Psoas muscle (tissue), 7 donors: ENCODE measurements at regions not wholly inside any gene's neighbourhood (a gene's known extent, or its start where the extent isn't known, plus 50 kb on each side); places are given as distances from the start of the nearest gene placed in this dataset.
"Not testable (repeated sequence)": the region's sequence is repeated elsewhere in the genome, so short reads cannot be mapped to it uniquely, and the experiment has no call there.

ENCODE experiments used
- ATAC-seq, 4 donors: fragments of 200-7000 bp; cut with Tn5 transposase; one replicate each; pipeline ENCODE4 v1.9.1; 2020; ENCODE audit warnings: moderate library complexity in 3 of 4, mild to moderate bottlenecking in 2 of 4
- DNase-seq, 2 donors: peaks; one replicate each; pipeline ENCODE4 v3.0.0-alpha.2; 2020
- H3K27ac ChIP-seq: fragments of 200-600 bp; one replicate; pipeline ENCODE4 v1.8.0; 2022
- H3K27me3 ChIP-seq, 3 donors: fragments of 200-600 bp in 1 of 3; one replicate each; pipeline versions ENCODE4 v1.6.1 to v1.8.0; 2013 to 2022; ENCODE audit warnings: low read length in 2 of 3, mild to moderate bottlenecking in 2 of 3, moderate library complexity in 1 of 3; ENCODE audit not compliant: insufficient read depth in 3 of 3
- H3K36me3 ChIP-seq, 2 donors: fragments of 200-600 bp in 1 of 2; one replicate each; pipeline versions ENCODE4 v1.6.1 to v1.8.0; 2013 to 2022; ENCODE audit warnings: low read depth in 1 of 2, mild to moderate bottlenecking in 1 of 2, moderate library complexity in 1 of 2; ENCODE audit not compliant: insufficient read depth in 1 of 2
- H3K4me1 ChIP-seq: fragments of 200-600 bp; one replicate; pipeline ENCODE4 v1.8.0; 2022
- H3K4me3 ChIP-seq: fragments of 200-600 bp; one replicate; pipeline ENCODE4 v1.8.0; 2022; ENCODE audit warnings: mild to moderate bottlenecking
- H3K9me3 ChIP-seq: fragments of 200-600 bp; one replicate; pipeline ENCODE4 v1.8.0; 2022
- WGBS, 3 donors: extraction: QIAGEN DNeasy Blood & Tissue Kit; methylation state at CpG; one replicate each; pipeline versions ENCODE4 v1.1.6 to v1.1.7; 2013; 5-methylcytosine and 5-hydroxymethylcytosine counted together
- intact Hi-C, 2 donors: fragments of 100-400 bp; cut with DNase I; formaldehyde crosslinking; loops; one replicate each; pipeline versions ENCODE4 v1.11.0 to v1.14.2; 2022
- TF ChIP-seq, protein P1 (sequence below): fragments of 200-600 bp; IDR thresholded peaks from one replicate; pipeline ENCODE4 v1.8.0; 2022; ENCODE audit warnings: antibody characterized with exemption
- donor health status: healthy with polysubstance abuse.
- donor health status: DM: no; HTN: no; CAD: no; lungs with moderate emphysema.
- donor health status: Bipolar disorder and iron deficiency.
- donor health status: healthy.
- donor health status: DM: yes; HTN: yes; CAD: no.
- donor health status: DM: no; HTN: no; CAD: no.
- donor health status: DM: yes; HTN: yes; CAD: no.

DNA sequence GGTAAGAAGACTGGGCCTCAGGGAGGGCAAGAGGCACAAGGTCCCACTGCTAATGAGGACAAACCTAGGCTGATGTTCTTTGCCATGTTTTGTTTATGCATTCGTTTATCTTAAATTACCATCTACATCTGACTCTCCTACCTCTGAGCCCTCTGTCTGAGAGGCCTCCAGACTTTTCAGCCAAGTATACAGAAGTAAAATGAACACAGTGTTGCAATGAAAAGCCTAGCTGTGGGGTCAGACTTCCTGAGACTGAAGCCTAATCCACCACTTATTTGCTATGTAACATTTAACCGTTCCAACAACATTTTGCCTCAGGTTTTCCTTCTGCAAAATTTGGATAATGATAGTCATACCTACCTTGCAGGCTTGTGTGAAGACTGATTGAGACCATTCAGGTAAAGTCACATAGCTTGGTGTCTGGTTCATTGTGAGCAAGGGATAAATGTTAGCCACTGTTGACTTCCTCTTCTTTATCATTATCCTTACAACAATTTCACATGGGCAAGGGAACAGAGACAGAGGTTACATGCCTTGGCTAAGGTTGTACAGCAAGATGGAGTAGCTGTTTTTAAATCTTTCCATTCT is 374.9 kb upstream of the CLINT1 start:
- H3K4me3 ChIP-seq: no peak overlapping the region
- H3K27ac ChIP-seq: no peak overlapping the region
- WGBS, 3 donors: 74 to 77% (median 75%) methylated on average over 2 of the region's 2 CpGs
- no peaks in the 10 kb centered on the region for H3K27me3 ChIP-seq
- ATAC-seq (no peak), DNase-seq (no peak)
- no peaks in the 10 kb centered on the region for H3K9me3 ChIP-seq
- no peaks in the 10 kb centered on the region for H3K36me3 ChIP-seq
- intact Hi-C loops: no loop called here
- TF ChIP-seq, protein P1, sequence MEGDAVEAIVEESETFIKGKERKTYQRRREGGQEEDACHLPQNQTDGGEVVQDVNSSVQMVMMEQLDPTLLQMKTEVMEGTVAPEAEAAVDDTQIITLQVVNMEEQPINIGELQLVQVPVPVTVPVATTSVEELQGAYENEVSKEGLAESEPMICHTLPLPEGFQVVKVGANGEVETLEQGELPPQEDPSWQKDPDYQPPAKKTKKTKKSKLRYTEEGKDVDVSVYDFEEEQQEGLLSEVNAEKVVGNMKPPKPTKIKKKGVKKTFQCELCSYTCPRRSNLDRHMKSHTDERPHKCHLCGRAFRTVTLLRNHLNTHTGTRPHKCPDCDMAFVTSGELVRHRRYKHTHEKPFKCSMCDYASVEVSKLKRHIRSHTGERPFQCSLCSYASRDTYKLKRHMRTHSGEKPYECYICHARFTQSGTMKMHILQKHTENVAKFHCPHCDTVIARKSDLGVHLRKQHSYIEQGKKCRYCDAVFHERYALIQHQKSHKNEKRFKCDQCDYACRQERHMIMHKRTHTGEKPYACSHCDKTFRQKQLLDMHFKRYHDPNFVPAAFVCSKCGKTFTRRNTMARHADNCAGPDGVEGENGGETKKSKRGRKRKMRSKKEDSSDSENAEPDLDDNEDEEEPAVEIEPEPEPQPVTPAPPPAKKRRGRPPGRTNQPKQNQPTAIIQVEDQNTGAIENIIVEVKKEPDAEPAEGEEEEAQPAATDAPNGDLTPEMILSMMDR: no peak
- H3K4me1 ChIP-seq: no peaks in the 10 kb centered on the region

DNA sequence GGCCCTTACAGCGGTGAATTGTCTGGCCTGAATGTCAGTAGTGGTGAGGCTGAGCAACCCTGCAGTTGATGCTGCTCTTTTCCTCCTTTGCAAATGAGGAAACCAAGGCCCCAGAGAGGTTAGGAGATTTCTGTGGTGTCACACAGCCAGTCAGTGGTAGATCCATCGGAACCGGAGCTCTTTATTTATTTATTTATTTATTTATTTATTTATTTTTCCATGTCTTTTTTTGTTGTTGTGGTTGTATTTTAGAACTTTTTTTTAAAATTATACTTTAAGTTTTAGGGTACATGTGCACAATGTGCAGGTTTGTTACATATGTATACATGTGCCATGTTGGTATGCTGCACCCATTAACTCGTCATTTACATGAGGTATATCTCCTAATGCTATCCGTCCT is 368.4 kb upstream of the CLINT1 start:
- DNase-seq, H3K36me3 ChIP-seq, H3K4me3 ChIP-seq, H3K9me3 ChIP-seq, ATAC-seq, intact Hi-C loops, H3K4me1 ChIP-seq, H3K27ac ChIP-seq, H3K27me3 ChIP-seq: not testable (repeated sequence)
- WGBS, 3 donors: 87 to 95% (median 93%) methylated on average over 5 of the region's 5 CpGs

GRCh38 chr5:158226496-158226895 is 367.6 kb upstream of the CLINT1 start:
- ATAC-seq: no peak
- DNase-seq: no peak
- H3K9me3 ChIP-seq: no peaks in the 10 kb centered on the region
- no peak overlapping the region for H3K27ac ChIP-seq
- H3K36me3 ChIP-seq: no peaks in the 10 kb centered on the region
- peaks cover 0 to 3% (median 0%) of the 10 kb centered on the region in 3 donors for H3K27me3 ChIP-seq
- intact Hi-C loops: no loop called here
- H3K4me3 ChIP-seq: no peak overlapping the region
- TF ChIP-seq, protein P1: no peak
- WGBS, 3 donors: 66 to 71% (median 67%) methylated on average over 5 of the region's 5 CpGs
- no peaks in the 10 kb centered on the region for H3K4me1 ChIP-seq

DNA sequence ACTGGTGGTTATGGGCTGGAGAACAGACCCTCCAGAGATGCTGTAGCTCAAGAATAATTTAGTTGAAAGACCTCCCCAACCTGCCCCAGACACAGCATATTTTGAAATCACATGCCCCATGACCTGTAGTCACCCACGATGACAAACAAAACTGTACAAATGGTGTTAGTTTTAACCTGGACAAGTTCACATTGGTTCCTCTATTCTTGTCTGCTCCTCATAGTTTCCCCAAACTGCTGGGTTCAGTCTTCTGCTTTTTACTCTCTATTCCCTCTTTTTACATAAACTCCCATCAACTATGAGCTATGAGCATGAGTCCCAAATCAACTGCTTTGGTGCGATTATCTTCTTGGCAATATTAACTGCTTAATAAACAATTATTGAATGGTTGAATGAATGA is 365.3 kb upstream of the CLINT1 start:
- H3K27ac ChIP-seq: no peak overlapping the region

GRCh38 chr5:158223054-158223600 is 364.2 kb upstream of the CLINT1 start:
- Histone ChIP-seq H3K27ac (no peak overlapping the region), H3K4me1 (no peaks in the 10 kb centered on the region), H3K27me3 (peaks cover 0 to 3% (median 0%) of the 10 kb centered on the region in 3 donors), H3K4me3 (no peak overlapping the region), H3K9me3 (no peaks in the 10 kb centered on the region), H3K36me3 (no peaks in the 10 kb centered on the region)
- intact Hi-C loops: no loop called here
- no peak for ATAC-seq
- DNase-seq: no peak
- TF ChIP-seq, protein P1: no peak
- 33 to 43% (median 33%) methylated on average over 7 of the region's 7 CpGs for WGBS, 3 donors

More for the DNA sequence above, 365.3 kb upstream of the CLINT1 start:
- Histone ChIP-seq H3K27me3 (peaks cover 0 to 3% (median 0%) of the 10 kb centered on the region in 3 donors), H3K4me1 (no peaks in the 10 kb centered on the region), H3K36me3 (no peaks in the 10 kb centered on the region), H3K4me3 (no peak overlapping the region), H3K9me3 (no peaks in the 10 kb centered on the region)
- TF ChIP-seq, protein P1: no peak
- ATAC-seq (no peak), DNase-seq (no peak)
- whole genome bisulfite sequencing, 3 donors: 81 to 85% (median 84%) methylated on average over 2 of the region's 2 CpGs
- intact Hi-C loops: no loop called here
